ENCODE measurements at regions not wholly inside any gene's neighbourhood (a gene's known extent, or its start where the extent isn't known, plus 50 kb on each side); places are given as distances from the start of the nearest gene placed in this dataset.

GRCh38 chr4:116223040-116223732 lies 862.2 kb downstream of the TRAM1L1 start:
- H2AFZ ChIP-seq (replicated peaks; ENCODE audit: low read length, poor library complexity): no peak overlapping the region
- WGBS, 2 experiments (ENCODE audit: extremely low coverage in 2 of 2, insufficient read length in 1 of 2): 50% methylated on average over 2 of the region's 8 CpGs; no CpG with 5 or more reads in 1 of the 2 experiments
- no peak overlapping the region for H4K8ac ChIP-seq (ENCODE audit: low read depth in 2 of 2, low read length in 2 of 2)
- no peaks in the 10 kb centered on the region for H3K4me1 ChIP-seq (ENCODE audit: control insufficient read depth, insufficient read depth, low read length)
- H3K36me3 ChIP-seq (ENCODE audit: control insufficient read depth, insufficient read depth, low read length): no peaks in the 10 kb centered on the region
- in situ Hi-C loops (cut with MboI; ENCODE audit: low sequenced_read_pairs): no loop called here
- intact Hi-C loops (cut with micrococcal nuclease): no loop called here
- H3K9ac ChIP-seq (ENCODE audit: low read depth, low read length): no peak overlapping the region
- no peak for TF ChIP-seq RCOR1 (IDR thresholded peaks at IDR 0.05; ENCODE audit: insufficient replicate concordance, low read length)
- no peak for TF ChIP-seq CTCF (conservative IDR thresholded peaks at IDR 0.05; ENCODE audit: low read depth, low read length)
- TF ChIP-seq BHLHE40 (IDR thresholded peaks at IDR 0.05; ENCODE audit: low read depth, low read length): no peak
- no peak for TF ChIP-seq POLR2A (IDR thresholded peaks at IDR 0.05; ENCODE audit: low read depth, low read length)
- TF ChIP-seq MAZ (IDR thresholded peaks at IDR 0.05; ENCODE audit: borderline replicate concordance, low read depth, low read length): no peak
- TF ChIP-seq USF2 (IDR thresholded peaks at IDR 0.05; ENCODE audit: low read depth, low read length): no peak
- no peak for TF ChIP-seq CHD1 (IDR thresholded peaks at IDR 0.05; ENCODE audit: low read depth, low read length)
- TF ChIP-seq MXI1 (IDR thresholded peaks at IDR 0.05; ENCODE audit: borderline replicate concordance, low read depth, low read length): no peak
- no peak for TF ChIP-seq MAFK (IDR thresholded peaks at IDR 0.05; ENCODE audit: low read depth, low read length)
- TF ChIP-seq SMC3 (IDR thresholded peaks at IDR 0.05; ENCODE audit: low read depth, low read length): no peak
- no peak for TF ChIP-seq RFX5 (IDR thresholded peaks at IDR 0.05; ENCODE audit: low read depth, low read length)
- TF ChIP-seq FOS (IDR thresholded peaks at IDR 0.05; ENCODE audit: low read depth, low read length): no peak
- no peak for TF ChIP-seq NFE2L2 (IDR thresholded peaks at IDR 0.05; ENCODE audit: low read depth, low read length)
- no peak for TF ChIP-seq RAD21 (IDR thresholded peaks at IDR 0.05; ENCODE audit: low read length)
- TF ChIP-seq CEBPB (IDR thresholded peaks at IDR 0.05; ENCODE audit: low read depth, low read length): no peak
- TF ChIP-seq ELK1 (IDR thresholded peaks at IDR 0.05; ENCODE audit: borderline replicate concordance, low read depth, low read length): no peak
- ATAC-seq (ENCODE audit: low read depth) (no peak), DNase-seq (no peak)
- H4K20me1 ChIP-seq (ENCODE audit: insufficient read depth, low read length): no peaks in the 10 kb centered on the region
- H3K14ac ChIP-seq (replicated peaks; ENCODE audit: low read depth, low read length): no peak overlapping the region
- H2AK5ac ChIP-seq (ENCODE audit: low read depth, low read length): no peak overlapping the region
- no peak overlapping the region for H4K5ac ChIP-seq (ENCODE audit: low read depth, low read length)
- no peak overlapping the region for H3K4ac ChIP-seq (ENCODE audit: low read depth, low read length)
- H3K56ac ChIP-seq (ENCODE audit: extremely low read depth, insufficient read depth, low read length): no peak overlapping the region
- H3K4me3 ChIP-seq (ENCODE audit: insufficient read depth, low read depth, low read length): no peak overlapping the region
- no peak overlapping the region for H2AK9ac ChIP-seq (replicated peaks; ENCODE audit: low read depth, low read length, poor library complexity)
- no peak overlapping the region for H3K23ac ChIP-seq (ENCODE audit: low read depth, low read length)
- CTCF ChIA-PET: no interaction called here
- H2BK20ac ChIP-seq (ENCODE audit: low read depth, low read length): no peak overlapping the region
- no peak overlapping the region for H2BK5ac ChIP-seq (ENCODE audit: low read depth, low read length, poor library complexity, severe bottlenecking)
- H3K27me3 ChIP-seq (ENCODE audit: control insufficient read depth, insufficient read depth, low read length): no peaks in the 10 kb centered on the region
- no peaks in the 10 kb centered on the region for H3K79me1 ChIP-seq (ENCODE audit: low read depth in 1 of 2, low read length in 2 of 2)
- H3K27ac ChIP-seq (ENCODE audit: insufficient read depth, low read length): no peak overlapping the region
- POLR2A ChIA-PET (ENCODE audit: unreplicated experiment): no interaction called here
- no peak overlapping the region for H2BK120ac ChIP-seq (ENCODE audit: low read depth, low read length)
- no peak overlapping the region for H3K4me2 ChIP-seq (ENCODE audit: low read depth, low read length)
- dilution Hi-C loops (cut with HindIII; ENCODE audit: low sequenced_read_pairs, unreplicated experiment): no loop called here
- no peak overlapping the region for H3K18ac ChIP-seq (ENCODE audit: low read depth, low read length)
- H4K91ac ChIP-seq (ENCODE audit: insufficient read depth, low read depth, low read length): no peak overlapping the region
- BruUV-seq (replicated peaks): no TSS peak
- no peaks in the 10 kb centered on the region for H3K9me1 ChIP-seq (ENCODE audit: insufficient read depth, low read length)
- H3K9me3 ChIP-seq (ENCODE audit: control insufficient read depth, insufficient read depth, low read length): peaks cover 6% of the 10 kb centered on the region
- H2BK15ac ChIP-seq (ENCODE audit: low read depth, low read length): no peak overlapping the region

Measured in IMR-90 (cell line).